Activated CD4-positive, alpha-beta T cell treated with anti-CD3 and anti-CD28 coated beads, Interleukin-2, amount 10 ng/mL, durations not matched to agents 24 days and 14 days (primary cell): ENCODE measurements at regions not wholly inside any gene's neighbourhood (a gene's known extent, or its start where the extent isn't known, plus 50 kb on each side); places are given as distances from the start of the nearest gene placed in this dataset.

Experiments
- DNase-seq: peaks from one replicate; pipeline ENCODE4 v3.0.0; 2022
- H3K27ac Mint-ChIP-seq: one replicate; pipeline ENCODE4 v1.8.0; 2022; ENCODE audit warnings: mild to moderate bottlenecking, mixed read lengths
- H3K27me3 Mint-ChIP-seq: one replicate; pipeline ENCODE4 v1.8.0; 2022; ENCODE audit warnings: mixed read lengths
- H3K36me3 Mint-ChIP-seq: one replicate; pipeline ENCODE4 v1.8.0; 2022; ENCODE audit warnings: low read depth, mild to moderate bottlenecking, mixed read lengths
- H3K4me1 Mint-ChIP-seq: one replicate; pipeline ENCODE4 v1.8.0; 2021; ENCODE audit warnings: mixed read lengths
- H3K4me3 Mint-ChIP-seq: one replicate; pipeline ENCODE4 v1.8.0; 2022; ENCODE audit warnings: mild to moderate bottlenecking, moderate library complexity, mixed read lengths
- H3K9me3 Mint-ChIP-seq: one replicate; pipeline ENCODE4 v1.8.0; 2021; ENCODE audit warnings: mixed read lengths
- intact Hi-C: fragments of 100-400 bp; cut with micrococcal nuclease; formaldehyde crosslinking; loops from one replicate; pipeline ENCODE4 v1.15.1; 2023

DNA sequence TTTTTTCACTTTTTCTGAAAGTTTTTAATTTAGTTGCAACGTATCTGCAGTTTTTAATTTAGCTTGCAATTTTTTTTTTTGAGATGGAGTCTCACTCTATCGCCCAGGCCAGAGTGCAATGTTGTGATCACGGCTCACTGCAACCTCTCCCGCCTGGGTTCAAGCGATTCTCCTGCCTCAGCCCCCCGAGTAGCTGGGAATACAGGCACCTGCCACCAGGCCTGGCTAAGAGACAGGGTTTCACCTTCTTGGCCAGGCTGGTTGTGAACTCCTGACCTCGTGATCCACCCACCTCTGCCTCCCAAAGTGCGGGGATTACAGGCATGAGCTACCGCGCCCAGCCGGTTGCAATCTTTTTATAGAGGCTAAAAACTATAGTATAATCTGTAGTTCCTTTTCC, 142.9 kb upstream of the ALCAM start:
- intact Hi-C loops: no loop called here
- no peaks in the 10 kb centered on the region for H3K9me3 Mint-ChIP-seq
- H3K36me3 Mint-ChIP-seq: no peaks in the 10 kb centered on the region
- DNase-seq: no peak
- no peaks in the 10 kb centered on the region for H3K4me1 Mint-ChIP-seq
- H3K4me3 Mint-ChIP-seq: no peak overlapping the region
- no peak overlapping the region for H3K27ac Mint-ChIP-seq
- no peaks in the 10 kb centered on the region for H3K27me3 Mint-ChIP-seq

DNA sequence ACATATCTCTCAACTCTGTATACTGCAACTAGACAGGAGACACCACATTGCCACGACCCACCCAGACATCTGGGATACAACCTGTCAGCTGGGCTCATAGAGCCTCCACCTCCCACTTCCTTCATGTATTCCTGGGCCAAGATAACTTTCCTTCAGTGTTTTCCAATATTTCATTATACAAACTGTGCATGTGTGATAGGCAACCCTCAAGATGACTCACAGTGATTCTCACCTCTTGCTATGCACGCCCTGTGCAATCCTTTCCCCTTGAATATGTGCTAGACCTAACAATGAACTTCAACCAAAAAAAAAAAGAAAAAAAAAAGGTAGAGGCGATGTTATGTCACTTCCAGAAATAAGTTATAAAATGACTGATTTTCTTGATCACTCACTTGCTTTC, 138.0 kb upstream of the ALCAM start:
- peaks cover 1% of the 10 kb centered on the region for H3K27me3 Mint-ChIP-seq
- intact Hi-C loops: no loop called here
- H3K9me3 Mint-ChIP-seq: no peaks in the 10 kb centered on the region
- no peaks in the 10 kb centered on the region for H3K36me3 Mint-ChIP-seq
- no peaks in the 10 kb centered on the region for H3K4me1 Mint-ChIP-seq
- no peak for DNase-seq
- no peak overlapping the region for H3K4me3 Mint-ChIP-seq
- H3K27ac Mint-ChIP-seq: no peak overlapping the region

DNA sequence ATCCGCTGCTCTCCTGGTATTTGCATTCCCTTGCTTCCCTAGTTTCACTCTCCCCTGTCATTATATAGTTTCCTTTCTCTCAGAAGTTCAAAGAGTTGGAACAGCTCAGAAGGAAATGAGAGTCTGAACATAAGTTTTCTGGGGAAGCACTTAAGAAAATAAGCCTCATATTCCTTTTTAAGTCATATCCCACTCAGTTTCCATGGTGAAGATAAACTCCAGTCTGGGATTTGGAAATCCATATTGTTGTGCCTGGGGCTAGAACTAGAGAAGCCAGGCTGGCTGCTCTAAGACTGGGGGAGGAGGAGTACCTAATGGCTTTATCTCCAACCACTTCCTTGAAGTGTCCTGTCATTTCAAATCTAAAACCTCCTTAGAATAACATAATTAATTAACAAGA, 134.2 kb upstream of the ALCAM start:
- intact Hi-C loops: no loop called here

DNA sequence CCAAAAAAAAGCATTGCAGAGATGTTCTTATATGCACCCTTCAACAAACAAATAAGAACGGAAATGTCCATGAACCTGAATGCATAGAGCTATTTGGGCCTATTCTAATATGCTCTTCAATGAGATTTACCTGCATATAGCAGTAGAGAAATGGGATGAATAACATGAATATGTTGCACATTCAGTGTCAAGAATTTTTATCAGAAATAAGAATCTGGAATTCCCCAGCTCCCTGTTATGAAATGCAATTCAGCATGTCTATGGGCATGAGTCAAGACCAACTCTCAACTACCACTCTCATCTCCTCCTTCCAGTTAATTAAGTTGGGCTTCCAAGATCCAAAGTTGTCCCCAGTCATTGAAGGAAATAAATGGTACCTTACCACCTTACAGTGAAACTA, 133.7 kb upstream of the ALCAM start:
- H3K27ac Mint-ChIP-seq: no peak overlapping the region
- DNase-seq: no peak
- H3K9me3 Mint-ChIP-seq: no peaks in the 10 kb centered on the region
- no peaks in the 10 kb centered on the region for H3K4me1 Mint-ChIP-seq
- H3K36me3 Mint-ChIP-seq: no peaks in the 10 kb centered on the region
- intact Hi-C loops: no loop called here
- no peak overlapping the region for H3K4me3 Mint-ChIP-seq
- H3K27me3 Mint-ChIP-seq: peaks cover 1% of the 10 kb centered on the region

More for the DNA sequence above, 134.2 kb upstream of the ALCAM start:
- no peak overlapping the region for H3K4me3 Mint-ChIP-seq
- no peaks in the 10 kb centered on the region for H3K36me3 Mint-ChIP-seq
- no peaks in the 10 kb centered on the region for H3K9me3 Mint-ChIP-seq
- H3K27me3 Mint-ChIP-seq: peaks cover 1% of the 10 kb centered on the region
- no peaks in the 10 kb centered on the region for H3K4me1 Mint-ChIP-seq
- DNase-seq: no peak
- no peak overlapping the region for H3K27ac Mint-ChIP-seq

DNA sequence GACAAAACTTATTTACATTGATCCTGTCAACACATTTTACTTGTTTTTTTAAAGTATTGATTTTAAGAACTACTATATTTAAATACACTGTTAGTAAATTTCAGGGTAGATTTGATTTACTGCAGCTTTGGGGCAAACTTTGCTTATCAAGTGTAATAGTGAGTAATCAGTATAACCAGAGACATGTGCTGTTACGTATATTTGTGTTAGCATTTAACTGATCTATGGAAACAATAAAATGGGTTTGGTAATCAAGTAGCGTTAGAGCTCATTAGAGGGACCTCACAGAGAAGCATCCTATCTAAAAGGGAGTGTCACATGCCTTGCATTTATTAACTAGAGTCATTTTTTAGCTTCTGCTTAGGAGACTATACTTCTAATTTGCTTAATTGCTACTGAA, 131.5 kb upstream of the ALCAM start:
- no peak overlapping the region for H3K4me3 Mint-ChIP-seq
- peaks cover 1% of the 10 kb centered on the region for H3K27me3 Mint-ChIP-seq
- intact Hi-C loops: no loop called here
- H3K4me1 Mint-ChIP-seq: no peaks in the 10 kb centered on the region
- H3K36me3 Mint-ChIP-seq: no peaks in the 10 kb centered on the region
- no peak overlapping the region for H3K27ac Mint-ChIP-seq
- no peak for DNase-seq
- H3K9me3 Mint-ChIP-seq: no peaks in the 10 kb centered on the region

DNA sequence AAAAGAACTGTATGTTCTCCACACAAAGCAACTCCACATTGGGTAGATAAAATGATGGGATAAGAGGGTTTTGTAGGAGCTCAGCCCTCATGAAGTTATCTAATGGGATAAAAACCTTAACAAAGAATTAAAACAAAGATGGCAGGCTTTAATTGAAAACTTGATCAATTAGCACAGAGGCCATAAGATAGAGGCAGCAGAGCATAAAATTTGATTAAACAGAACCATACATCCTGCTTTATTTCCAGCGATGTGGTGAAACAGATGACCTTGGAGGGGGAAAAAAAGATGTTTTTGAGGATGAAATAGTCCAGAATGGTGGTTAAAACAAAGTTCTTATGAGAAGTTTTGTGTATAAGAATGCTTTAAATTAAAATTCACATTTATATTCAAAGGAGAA, 130.9 kb upstream of the ALCAM start:
- H3K27me3 Mint-ChIP-seq: peaks cover 1% of the 10 kb centered on the region
- no peaks in the 10 kb centered on the region for H3K4me1 Mint-ChIP-seq
- DNase-seq: no peak
- no peaks in the 10 kb centered on the region for H3K9me3 Mint-ChIP-seq
- H3K36me3 Mint-ChIP-seq: no peaks in the 10 kb centered on the region
- intact Hi-C loops: no loop called here
- no peak overlapping the region for H3K27ac Mint-ChIP-seq
- no peak overlapping the region for H3K4me3 Mint-ChIP-seq

DNA sequence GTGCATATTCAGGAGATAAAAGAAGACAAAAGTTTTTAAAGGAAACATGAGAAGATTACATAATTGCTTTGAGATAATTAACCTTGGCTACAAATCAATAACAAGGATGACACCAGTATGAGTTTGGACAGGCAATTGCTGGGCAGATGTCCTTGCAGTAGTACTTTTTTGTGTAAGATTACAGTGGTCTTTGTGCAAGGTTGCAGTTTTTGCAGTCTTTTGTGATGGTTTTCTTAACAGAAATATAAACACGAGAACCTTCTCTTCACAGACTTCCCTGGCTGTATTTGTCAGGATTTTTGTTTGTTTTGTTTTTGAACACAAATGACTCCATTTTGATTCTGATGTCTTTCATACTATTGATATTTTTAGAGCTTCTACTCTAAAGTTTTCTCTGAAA, 128.3 kb upstream of the ALCAM start:
- intact Hi-C loops: no loop called here
- H3K27ac Mint-ChIP-seq: no peak overlapping the region
- DNase-seq: no peak
- no peaks in the 10 kb centered on the region for H3K9me3 Mint-ChIP-seq
- H3K36me3 Mint-ChIP-seq: no peaks in the 10 kb centered on the region
- H3K4me3 Mint-ChIP-seq: no peak overlapping the region
- H3K27me3 Mint-ChIP-seq: no peaks in the 10 kb centered on the region
- no peaks in the 10 kb centered on the region for H3K4me1 Mint-ChIP-seq

DNA sequence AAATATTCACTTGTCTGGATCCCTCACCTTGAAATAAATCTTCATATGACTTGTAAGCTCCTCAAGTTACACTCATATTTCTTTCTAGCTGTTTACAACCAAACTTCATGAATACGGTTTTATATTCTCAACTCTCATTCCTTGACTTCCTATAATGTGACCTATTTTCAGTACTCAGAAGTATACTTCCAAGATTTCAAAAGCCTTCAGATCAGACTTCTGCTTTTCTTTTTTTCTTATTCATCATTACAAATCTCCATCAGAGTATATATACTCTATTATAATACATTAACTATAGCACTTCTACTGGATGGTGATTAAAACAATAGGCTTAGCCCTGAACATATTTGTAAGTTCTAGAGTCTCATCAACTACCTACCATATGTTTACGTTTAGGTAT, 123.6 kb upstream of the ALCAM start:
- H3K4me3 Mint-ChIP-seq: no peak overlapping the region
- intact Hi-C loops: no loop called here
- no peaks in the 10 kb centered on the region for H3K4me1 Mint-ChIP-seq
- no peaks in the 10 kb centered on the region for H3K36me3 Mint-ChIP-seq
- H3K27ac Mint-ChIP-seq: no peak overlapping the region
- H3K9me3 Mint-ChIP-seq: no peaks in the 10 kb centered on the region
- no peaks in the 10 kb centered on the region for H3K27me3 Mint-ChIP-seq
- DNase-seq: no peak

DNA sequence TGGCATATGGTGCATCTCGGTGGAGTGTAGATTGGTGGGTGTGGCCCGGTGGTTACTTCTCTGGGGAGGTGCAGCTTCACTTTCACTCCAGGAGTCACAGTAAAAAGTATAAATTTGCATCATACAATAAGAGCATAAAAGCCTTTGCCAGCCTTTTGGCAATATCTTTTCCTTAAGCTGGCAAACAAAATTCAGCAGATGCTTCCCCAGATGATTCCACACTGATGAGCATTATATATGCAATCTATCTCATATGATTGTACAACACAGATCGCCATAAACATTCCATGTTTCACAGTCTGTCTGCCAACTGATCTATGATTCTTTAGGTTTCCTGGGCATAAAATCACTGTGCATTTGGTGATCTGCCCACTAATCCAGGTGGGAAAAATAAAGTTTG, 120.2 kb upstream of the ALCAM start:
- Mint-ChIP-seq H3K4me3 (no peak overlapping the region), H3K27ac (no peak overlapping the region), H3K27me3 (no peaks in the 10 kb centered on the region), H3K36me3 (no peaks in the 10 kb centered on the region), H3K9me3 (no peaks in the 10 kb centered on the region), H3K4me1 (no peaks in the 10 kb centered on the region)
- intact Hi-C loops: no loop called here
- DNase-seq: no peak

DNA sequence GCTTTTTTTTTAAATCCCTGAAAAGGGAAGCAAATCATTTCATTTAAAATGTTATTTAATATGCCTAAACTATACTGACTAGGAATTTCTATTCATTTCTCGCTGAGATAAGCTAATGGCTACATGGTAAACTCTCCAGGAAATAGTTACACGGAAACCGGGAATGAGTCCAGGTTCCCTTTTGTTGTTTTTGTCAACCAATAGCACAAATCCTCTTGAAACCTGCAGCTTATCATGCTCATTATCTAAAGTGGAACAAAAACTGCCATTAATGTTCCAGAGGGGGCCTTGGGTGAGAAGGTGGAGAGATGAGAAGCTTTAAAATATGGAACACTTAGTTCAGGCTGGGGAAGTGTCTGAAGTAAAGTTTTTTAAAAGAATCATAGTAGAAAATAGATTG, 113.5 kb upstream of the ALCAM start:
- intact Hi-C loops: no loop called here
- Mint-ChIP-seq H3K27ac (no peak overlapping the region), H3K4me3 (no peak overlapping the region), H3K36me3 (no peaks in the 10 kb centered on the region), H3K4me1 (no peaks in the 10 kb centered on the region), H3K9me3 (no peaks in the 10 kb centered on the region), H3K27me3 (no peaks in the 10 kb centered on the region)
- DNase-seq: no peak

DNA sequence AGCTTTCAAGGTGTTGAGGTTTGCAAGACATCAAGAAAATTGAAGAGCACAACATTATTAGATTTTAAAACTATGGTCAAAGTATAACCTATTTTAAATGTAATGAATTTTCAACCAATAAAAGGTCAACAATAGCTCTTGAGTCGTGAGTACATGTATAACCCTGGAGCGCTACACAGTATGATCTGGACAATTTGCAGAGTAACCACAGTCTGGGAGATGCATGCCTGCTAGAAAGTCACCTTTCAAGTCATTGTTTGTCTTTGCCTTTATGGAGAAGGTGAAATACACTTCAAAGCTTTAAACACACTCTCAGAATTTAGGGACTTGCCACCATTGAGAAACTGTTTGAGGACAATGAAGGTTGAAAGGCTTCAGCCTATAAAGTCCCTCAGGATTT, 112.6 kb upstream of the ALCAM start:
- Mint-ChIP-seq H3K9me3 (no peaks in the 10 kb centered on the region), H3K4me1 (no peaks in the 10 kb centered on the region), H3K36me3 (no peaks in the 10 kb centered on the region), H3K27me3 (no peaks in the 10 kb centered on the region), H3K4me3 (no peak overlapping the region), H3K27ac (no peak overlapping the region)
- intact Hi-C loops: no loop called here
- DNase-seq: no peak

DNA sequence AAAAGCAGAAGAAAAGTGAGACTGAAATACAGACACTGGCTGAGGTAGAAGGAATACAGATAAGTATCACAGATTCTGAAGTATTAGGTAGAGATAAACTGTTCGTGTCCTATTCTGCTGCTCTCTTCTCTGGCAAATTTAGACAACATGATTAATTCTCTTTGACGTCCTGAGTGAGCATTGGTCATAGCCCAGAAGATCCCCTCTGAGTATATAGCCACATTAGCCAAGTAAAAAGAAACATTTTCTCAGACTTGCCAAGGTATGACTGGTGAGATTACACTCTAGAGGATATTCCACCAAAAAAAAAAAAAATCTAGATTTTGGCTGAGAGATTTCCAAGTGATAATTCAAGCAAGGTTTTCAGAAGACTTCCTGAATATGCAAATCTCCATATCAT, 111.4 kb upstream of the ALCAM start:
- intact Hi-C loops: no loop called here
- Mint-ChIP-seq H3K36me3 (no peaks in the 10 kb centered on the region), H3K9me3 (no peaks in the 10 kb centered on the region), H3K27me3 (no peaks in the 10 kb centered on the region), H3K4me1 (no peaks in the 10 kb centered on the region), H3K4me3 (no peak overlapping the region), H3K27ac (no peak overlapping the region)
- DNase-seq: no peak

DNA sequence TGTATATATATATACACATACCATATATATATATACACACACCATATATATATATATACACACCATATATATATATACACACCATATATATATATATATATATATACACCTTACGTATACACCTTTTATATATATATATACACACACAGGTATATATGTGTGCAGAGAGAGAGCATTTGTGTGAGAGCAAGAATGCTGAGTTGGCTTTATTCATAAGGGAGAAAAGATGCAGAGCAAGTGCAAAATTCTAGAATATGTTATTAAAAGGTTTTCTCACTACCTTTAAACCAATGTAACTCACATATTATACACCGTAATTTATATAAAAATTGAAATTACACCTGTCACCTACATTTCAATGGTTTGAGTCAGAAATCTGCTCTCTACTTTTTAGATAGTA, 107.2 kb upstream of the ALCAM start:
- no peaks in the 10 kb centered on the region for H3K4me1 Mint-ChIP-seq
- no peak for DNase-seq
- no peak overlapping the region for H3K4me3 Mint-ChIP-seq
- H3K9me3 Mint-ChIP-seq: no peaks in the 10 kb centered on the region
- intact Hi-C loops: no loop called here
- no peaks in the 10 kb centered on the region for H3K36me3 Mint-ChIP-seq
- no peaks in the 10 kb centered on the region for H3K27me3 Mint-ChIP-seq
- H3K27ac Mint-ChIP-seq: no peak overlapping the region

DNA sequence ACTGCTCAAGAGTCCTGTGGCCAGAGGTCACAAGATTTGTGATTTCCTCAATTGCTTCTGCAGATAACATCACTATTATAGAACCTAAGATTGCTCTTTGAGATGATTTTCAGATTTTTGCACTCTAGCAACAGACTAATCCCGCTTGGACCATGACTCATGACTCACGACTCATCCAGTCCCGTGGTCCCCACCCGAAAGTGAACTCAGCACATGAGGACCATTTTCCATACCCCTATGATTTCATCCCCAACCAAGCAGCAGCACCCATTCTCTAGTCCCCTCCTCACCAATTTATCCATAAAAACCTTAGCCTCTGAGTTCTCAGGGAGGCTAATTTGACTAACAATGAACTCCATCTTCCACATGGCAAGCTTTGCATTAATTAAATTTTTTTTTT, 106.3 kb upstream of the ALCAM start:
- Mint-ChIP-seq H3K36me3 (no peaks in the 10 kb centered on the region), H3K27ac (no peak overlapping the region), H3K27me3 (no peaks in the 10 kb centered on the region), H3K4me1 (no peaks in the 10 kb centered on the region), H3K9me3 (no peaks in the 10 kb centered on the region), H3K4me3 (no peak overlapping the region)
- no peak for DNase-seq
- intact Hi-C loops: no loop called here

DNA sequence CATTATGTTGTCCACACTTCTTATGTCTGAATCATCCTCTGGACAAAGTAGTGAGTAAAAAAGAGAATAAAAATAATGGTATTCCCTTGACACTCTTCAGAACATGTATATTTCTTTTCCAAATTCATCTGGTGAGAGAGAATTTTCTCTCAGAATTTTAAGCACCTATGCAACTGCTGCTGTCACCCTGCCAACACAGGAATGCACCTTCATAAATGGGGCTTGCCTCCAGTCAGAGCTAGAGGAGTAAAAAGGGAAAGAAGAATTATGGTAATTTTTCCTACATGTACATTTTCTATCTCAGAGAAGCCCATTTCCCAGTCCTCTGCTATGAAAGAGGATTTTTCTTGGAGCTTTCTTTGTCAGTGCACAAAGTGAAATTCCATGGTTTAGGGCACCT, 92.2 kb upstream of the ALCAM start:
- H3K4me1 Mint-ChIP-seq: no peaks in the 10 kb centered on the region
- H3K27me3 Mint-ChIP-seq: peaks cover 3% of the 10 kb centered on the region
- H3K27ac Mint-ChIP-seq: no peak overlapping the region
- no peak for DNase-seq
- H3K36me3 Mint-ChIP-seq: no peaks in the 10 kb centered on the region
- intact Hi-C loops: no loop called here
- no peak overlapping the region for H3K4me3 Mint-ChIP-seq
- no peaks in the 10 kb centered on the region for H3K9me3 Mint-ChIP-seq

DNA sequence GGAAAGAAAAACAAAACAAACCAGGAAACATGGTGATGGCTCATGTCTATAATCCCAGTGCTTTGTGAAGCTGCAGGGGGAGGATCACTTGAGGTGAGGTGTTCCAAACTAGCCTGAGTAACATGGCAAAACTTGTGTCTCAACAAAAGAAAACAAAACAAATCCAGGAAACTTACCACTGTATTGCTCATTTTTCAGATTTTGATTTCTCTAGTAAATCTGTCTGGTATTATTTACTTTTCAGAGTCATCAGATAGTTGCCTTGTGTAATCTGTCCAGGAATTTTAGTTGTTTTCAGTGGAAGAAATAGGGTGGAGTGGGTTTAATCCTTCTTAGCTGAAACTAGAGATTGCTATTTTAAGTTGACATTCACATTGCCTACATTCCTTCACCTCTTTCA, 91.8 kb upstream of the ALCAM start:
- Mint-ChIP-seq H3K4me3 (no peak overlapping the region), H3K4me1 (no peaks in the 10 kb centered on the region), H3K27me3 (peaks cover 3% of the 10 kb centered on the region), H3K36me3 (no peaks in the 10 kb centered on the region), H3K27ac (no peak overlapping the region), H3K9me3 (no peaks in the 10 kb centered on the region)
- no peak for DNase-seq
- intact Hi-C loops: no loop called here
